Left ventricle myocardium inferior (tissue), 1 donor: ENCODE measurements at regions not wholly inside any gene's neighbourhood (a gene's known extent, or its start where the extent isn't known, plus 50 kb on each side); places are given as distances from the start of the nearest gene placed in this dataset.

ENCODE experiments used
- DNase-seq: peaks from one replicate; pipeline ENCODE4 v3.0.0-alpha.2; 2020
- H3K27ac ChIP-seq: fragments of 200-600 bp; replicated peaks from 2 replicates; pipeline ENCODE4 v1.8.0; 2021
- H3K27me3 ChIP-seq: fragments of 200-600 bp; 2 replicates; pipeline ENCODE4 v1.8.0; 2021; ENCODE audit warnings: low read depth
- H3K36me3 ChIP-seq: fragments of 200-600 bp; 2 replicates; pipeline ENCODE4 v1.8.0; 2021
- H3K4me1 ChIP-seq: fragments of 200-600 bp; 2 replicates; pipeline ENCODE4 v1.8.0; 2021
- H3K4me3 ChIP-seq: fragments of 200-600 bp; 2 replicates; pipeline ENCODE4 v1.8.0; 2021; ENCODE audit warnings: mild to moderate bottlenecking, moderate library complexity
- H3K9me3 ChIP-seq: fragments of 200-600 bp; replicated peaks from 2 replicates; pipeline ENCODE4 v1.8.0; 2021
- CTCF ChIP-seq: fragments of 200-600 bp; IDR thresholded peaks from 2 replicates; pipeline ENCODE4 v1.8.0; 2021; ENCODE audit warnings: antibody characterized with exemption, mild to moderate bottlenecking, borderline replicate concordance
- intact Hi-C: fragments of 100-400 bp; cut with micrococcal nuclease; formaldehyde crosslinking; loops from one replicate; pipeline ENCODE4 v1.11.0; 2022
- donor health status: DM: no; HTN: yes; CAD: no; lungs with severe emphysema.

DNA sequence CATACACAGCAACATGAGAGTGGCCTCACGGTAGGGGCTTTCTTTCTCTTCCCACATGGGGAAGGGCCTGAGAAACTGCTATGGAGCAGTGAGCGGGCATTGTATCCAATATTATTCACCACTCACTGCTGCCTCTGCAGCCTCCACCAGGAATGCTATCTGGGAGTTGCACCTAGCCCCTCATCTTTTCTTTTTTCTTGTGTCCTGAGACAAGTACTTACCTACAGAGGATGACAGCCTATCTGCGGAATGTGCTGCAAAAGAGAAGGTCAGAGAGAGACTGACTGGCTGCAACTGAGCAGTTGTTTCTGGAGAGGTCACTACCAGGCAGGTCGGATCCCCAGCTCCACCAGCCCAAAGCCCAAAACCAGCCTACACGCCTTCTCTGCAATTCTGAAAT is 52.1 kb upstream of the HTATIP2 start:
- no peak for DNase-seq
- H3K27ac ChIP-seq = no peak overlapping the region
- TF ChIP-seq CTCF = no peak
- no peak overlapping the region for H3K4me3 ChIP-seq
- H3K27me3 ChIP-seq = peaks cover 25% of the 10 kb centered on the region
- intact Hi-C loops = no loop called here
- H3K36me3 ChIP-seq = no peaks in the 10 kb centered on the region
- no peaks in the 10 kb centered on the region for H3K9me3 ChIP-seq
- H3K4me1 ChIP-seq = no peaks in the 10 kb centered on the region

GRCh38 chr11:20310596-20311394 is 52.7 kb upstream of the HTATIP2 start:
- H3K27me3 ChIP-seq = peaks cover 29% of the 10 kb centered on the region
- intact Hi-C loops = no loop called here
- H3K4me3 ChIP-seq = no peak overlapping the region
- TF ChIP-seq CTCF = no peak
- no peaks in the 10 kb centered on the region for H3K9me3 ChIP-seq
- no peaks in the 10 kb centered on the region for H3K36me3 ChIP-seq
- DNase-seq = no peak
- no peaks in the 10 kb centered on the region for H3K4me1 ChIP-seq
- no peak overlapping the region for H3K27ac ChIP-seq

- H3K27me3 ChIP-seq = peaks cover 29% of the 10 kb centered on the region
- no peak for TF ChIP-seq CTCF
- intact Hi-C loops = no loop called here
- no peaks in the 10 kb centered on the region for H3K36me3 ChIP-seq
- no peak for DNase-seq
- no peak overlapping the region for H3K4me3 ChIP-seq
- H3K4me1 ChIP-seq = no peaks in the 10 kb centered on the region
- no peaks in the 10 kb centered on the region for H3K9me3 ChIP-seq
- H3K27ac ChIP-seq = no peak overlapping the region
Observed at GRCh38 chr11:20310137-20310536, 53.4 kb upstream of the HTATIP2 start.

DNA sequence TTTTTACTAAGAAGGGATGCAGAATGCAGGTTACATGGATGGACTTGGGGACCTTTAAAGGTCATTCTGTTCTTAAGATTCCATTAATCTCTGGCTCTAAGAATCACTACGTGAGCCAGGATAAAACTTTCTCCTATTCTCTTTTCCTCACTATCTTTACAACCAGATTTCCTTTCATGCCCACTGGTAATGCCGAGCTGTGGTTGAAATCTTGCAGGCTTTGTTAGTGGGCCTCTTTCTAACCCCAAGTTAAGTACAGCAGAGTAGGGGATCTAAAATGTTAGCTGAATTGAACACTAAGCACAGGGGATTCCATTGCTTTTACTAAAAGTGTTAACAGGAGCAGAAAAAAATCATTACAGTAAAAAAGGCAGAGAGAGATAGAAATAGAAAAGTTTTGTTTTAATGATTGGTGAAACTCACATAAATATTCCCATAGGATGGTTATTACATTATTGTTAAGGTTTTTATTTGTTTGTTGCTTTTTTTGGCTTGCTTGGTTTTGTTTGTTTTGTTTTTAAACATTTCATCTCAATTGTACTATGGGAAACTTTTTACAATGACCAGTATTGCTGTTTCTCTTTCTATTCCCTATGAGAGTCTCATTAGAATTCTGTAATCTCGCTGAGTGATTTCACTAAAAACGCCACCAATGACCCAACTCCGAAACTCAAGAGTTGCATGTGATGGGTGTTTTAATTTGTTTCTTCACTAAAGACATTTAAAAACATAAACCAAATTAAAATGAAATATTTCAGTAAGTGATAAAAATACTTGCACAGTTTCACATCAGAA is 54.1 kb upstream of the HTATIP2 start:
- Histone ChIP-seq H3K36me3 (no peaks in the 10 kb centered on the region), H3K4me3 (no peak overlapping the region), H3K9me3 (no peaks in the 10 kb centered on the region), H3K27me3 (peaks cover 35% of the 10 kb centered on the region), H3K4me1 (no peaks in the 10 kb centered on the region), H3K27ac (no peak overlapping the region)
- no peak for TF ChIP-seq CTCF
- intact Hi-C loops = no loop called here
- DNase-seq = no peak

DNA sequence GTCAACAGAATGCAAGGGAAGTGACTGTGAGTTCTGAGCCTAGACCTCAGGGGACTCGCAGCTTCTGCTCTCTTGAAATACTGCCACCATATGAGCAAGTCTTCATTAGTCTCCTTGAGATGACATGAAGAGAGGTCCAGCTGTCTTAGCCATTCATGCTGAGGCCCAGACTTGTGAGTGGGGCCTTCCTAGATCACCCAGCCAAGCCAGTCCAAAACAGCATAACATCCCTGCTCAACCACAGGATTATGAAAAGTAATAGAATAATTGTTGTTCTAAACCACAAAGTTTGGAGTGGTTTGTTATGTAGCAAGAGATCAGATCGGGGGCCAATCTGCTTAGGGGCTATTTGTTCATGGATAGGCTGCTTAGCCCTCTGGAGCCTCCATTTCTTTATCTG is 54.9 kb upstream of the HTATIP2 start:
- Histone ChIP-seq H3K27me3 (peaks cover 37% of the 10 kb centered on the region), H3K9me3 (no peaks in the 10 kb centered on the region), H3K36me3 (no peaks in the 10 kb centered on the region), H3K27ac (no peak overlapping the region), H3K4me1 (no peaks in the 10 kb centered on the region), H3K4me3 (no peak overlapping the region)
- no peak for DNase-seq
- intact Hi-C loops = no loop called here
- no peak for TF ChIP-seq CTCF
